Smooth muscle cell (in vitro differentiated cells): ENCODE measurements at regions not wholly inside any gene's neighbourhood (a gene's known extent, or its start where the extent isn't known, plus 50 kb on each side); places are given as distances from the start of the nearest gene placed in this dataset.

Experiments
- DNase-seq: peaks from one replicate; lab custom pipeline; 2025; ENCODE audit not compliant: unreplicated experiment; lab: John Stamatoyannopoulos, UW
- H2AFZ ChIP-seq: fragments of 200-600 bp; sonication (generic); 2 replicates; pipeline ENCODE4 v1.6.0; 2016; ENCODE audit warnings: antibody characterized with exemption, low read depth, mild to moderate bottlenecking
- H3F3A ChIP-seq: fragments of 200-600 bp; sonication (generic); 2 replicates; pipeline ENCODE4 v1.6.0; 2017; ENCODE audit warnings: antibody characterized with exemption, low read depth
- H3K27ac ChIP-seq: fragments of 200-600 bp; sonication (generic); 2 replicates; pipeline ENCODE4 v1.5.1; 2016; ENCODE audit warnings: low read depth, mild to moderate bottlenecking
- H3K27me3 ChIP-seq: fragments of 200-600 bp; sonication (generic); 2 replicates; pipeline ENCODE4 v1.6.1; 2016; ENCODE audit warnings: low read depth, mild to moderate bottlenecking
- H3K36me3 ChIP-seq: fragments of 200-600 bp; sonication (generic); 2 replicates; pipeline ENCODE4 v1.5.1; 2016; ENCODE audit warnings: low read depth
- H3K4me1 ChIP-seq: fragments of 200-600 bp; sonication (generic); 2 replicates; pipeline ENCODE4 v1.5.1; 2016; ENCODE audit warnings: low read depth
- H3K4me2 ChIP-seq: fragments of 200-600 bp; sonication (generic); 2 replicates; pipeline ENCODE4 v1.6.0; 2016; ENCODE audit warnings: mild to moderate bottlenecking
- H3K4me3 ChIP-seq: fragments of 200-600 bp; sonication (generic); 2 replicates; pipeline ENCODE4 v1.5.1; 2016; ENCODE audit warnings: mild to moderate bottlenecking
- H3K79me2 ChIP-seq: fragments of 200-600 bp; sonication (generic); 2 replicates; pipeline ENCODE4 v1.6.0; 2016; ENCODE audit warnings: low read depth, mild to moderate bottlenecking
- H3K9ac ChIP-seq: fragments of 200-600 bp; sonication (generic); 2 replicates; pipeline ENCODE4 v1.6.0; 2016; ENCODE audit warnings: low read depth
- H3K9me3 ChIP-seq: fragments of 200-600 bp; sonication (generic); replicated peaks from 2 replicates; pipeline ENCODE4 v1.5.1; 2016; ENCODE audit warnings: low read depth
- H4K20me1 ChIP-seq: fragments of 200-600 bp; sonication (generic); 2 replicates; pipeline ENCODE4 v1.6.0; 2016; ENCODE audit warnings: low read depth
- WGBS: methylation state at CpG from one replicate; pipeline ENCODE4 v1.1.7; 2016; ENCODE audit warnings: low lambda C conversion rate; 5-methylcytosine and 5-hydroxymethylcytosine counted together
- TF ChIP-seq, protein P1 (sequence below): fragments of 200-600 bp; sonication (generic); IDR thresholded peaks from 2 replicates; pipeline ENCODE4 v1.5.1; 2017; ENCODE audit warnings: borderline replicate concordance, mild to moderate bottlenecking, antibody characterized with exemption; ENCODE audit not compliant: insufficient read depth, poor library complexity, severe bottlenecking

DNA sequence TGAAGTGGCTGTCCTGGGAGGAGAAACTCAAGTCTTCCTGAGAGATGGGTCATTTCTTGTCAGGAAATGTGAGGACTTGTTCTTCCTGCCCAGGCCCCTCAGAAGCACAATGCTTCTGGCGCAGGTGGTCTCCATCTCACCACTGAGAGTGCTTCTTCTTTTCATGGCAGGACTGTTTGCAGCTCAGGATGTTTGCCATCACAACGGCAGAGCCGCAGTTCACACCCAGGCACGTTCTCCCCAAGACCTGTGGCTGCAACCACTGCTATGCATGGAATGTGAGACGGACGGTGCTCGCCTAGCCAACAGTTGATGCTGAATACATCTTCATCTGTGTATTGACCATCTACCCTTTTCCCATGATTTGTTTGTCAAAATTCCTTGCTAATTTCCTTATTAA lies 216.3 kb downstream of the GADD45G start:
- H2AFZ ChIP-seq = no peak overlapping the region
- TF ChIP-seq, protein P1, sequence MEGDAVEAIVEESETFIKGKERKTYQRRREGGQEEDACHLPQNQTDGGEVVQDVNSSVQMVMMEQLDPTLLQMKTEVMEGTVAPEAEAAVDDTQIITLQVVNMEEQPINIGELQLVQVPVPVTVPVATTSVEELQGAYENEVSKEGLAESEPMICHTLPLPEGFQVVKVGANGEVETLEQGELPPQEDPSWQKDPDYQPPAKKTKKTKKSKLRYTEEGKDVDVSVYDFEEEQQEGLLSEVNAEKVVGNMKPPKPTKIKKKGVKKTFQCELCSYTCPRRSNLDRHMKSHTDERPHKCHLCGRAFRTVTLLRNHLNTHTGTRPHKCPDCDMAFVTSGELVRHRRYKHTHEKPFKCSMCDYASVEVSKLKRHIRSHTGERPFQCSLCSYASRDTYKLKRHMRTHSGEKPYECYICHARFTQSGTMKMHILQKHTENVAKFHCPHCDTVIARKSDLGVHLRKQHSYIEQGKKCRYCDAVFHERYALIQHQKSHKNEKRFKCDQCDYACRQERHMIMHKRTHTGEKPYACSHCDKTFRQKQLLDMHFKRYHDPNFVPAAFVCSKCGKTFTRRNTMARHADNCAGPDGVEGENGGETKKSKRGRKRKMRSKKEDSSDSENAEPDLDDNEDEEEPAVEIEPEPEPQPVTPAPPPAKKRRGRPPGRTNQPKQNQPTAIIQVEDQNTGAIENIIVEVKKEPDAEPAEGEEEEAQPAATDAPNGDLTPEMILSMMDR = no peak
- no peaks in the 10 kb centered on the region for H3K79me2 ChIP-seq
- DNase-seq = no peak
- no peaks in the 10 kb centered on the region for H3K36me3 ChIP-seq
- no peak overlapping the region for H3K9ac ChIP-seq
- H3K27ac ChIP-seq = no peak overlapping the region
- no peaks in the 10 kb centered on the region for H3K9me3 ChIP-seq
- no peaks in the 10 kb centered on the region for H3K27me3 ChIP-seq
- no peak overlapping the region for H3K4me3 ChIP-seq
- H3F3A ChIP-seq = no peaks in the 10 kb centered on the region
- no peaks in the 10 kb centered on the region for H3K4me1 ChIP-seq
- H3K4me2 ChIP-seq = no peak overlapping the region
- no peaks in the 10 kb centered on the region for H4K20me1 ChIP-seq
- WGBS = 49% methylated on average over 7 of the region's 7 CpGs

DNA sequence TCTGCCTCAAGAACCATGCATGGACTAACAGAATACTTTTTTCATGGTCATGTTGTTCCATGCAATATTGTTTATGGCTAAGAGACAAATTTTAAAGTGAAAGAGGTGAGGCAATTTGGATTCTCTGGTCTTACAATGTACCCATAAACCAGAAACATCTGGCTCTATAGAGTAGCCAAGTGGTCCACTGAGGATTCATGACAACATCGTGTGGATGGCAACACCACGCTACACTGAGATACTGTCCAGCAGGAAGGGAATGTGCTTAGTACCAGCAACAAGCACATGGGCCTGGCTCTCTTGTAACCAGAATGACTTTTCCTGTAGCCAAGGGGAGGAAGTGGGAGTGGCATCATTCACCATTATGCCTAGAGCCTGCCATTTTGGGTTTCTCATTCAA lies 218.2 kb downstream of the GADD45G start:
- DNase-seq = no peak
- H3K27me3 ChIP-seq = no peaks in the 10 kb centered on the region
- H3K9me3 ChIP-seq = no peaks in the 10 kb centered on the region
- H3K27ac ChIP-seq = no peak overlapping the region
- WGBS = 96% methylated on average over 2 of the region's 2 CpGs
- H3K79me2 ChIP-seq = no peaks in the 10 kb centered on the region
- no peak overlapping the region for H3K4me3 ChIP-seq
- TF ChIP-seq, protein P1 = no peak
- H3K36me3 ChIP-seq = no peaks in the 10 kb centered on the region
- no peaks in the 10 kb centered on the region for H3K4me1 ChIP-seq
- no peak overlapping the region for H2AFZ ChIP-seq
- H3K4me2 ChIP-seq = no peak overlapping the region
- H3K9ac ChIP-seq = no peak overlapping the region
- H3F3A ChIP-seq = no peaks in the 10 kb centered on the region
- no peaks in the 10 kb centered on the region for H4K20me1 ChIP-seq

DNA sequence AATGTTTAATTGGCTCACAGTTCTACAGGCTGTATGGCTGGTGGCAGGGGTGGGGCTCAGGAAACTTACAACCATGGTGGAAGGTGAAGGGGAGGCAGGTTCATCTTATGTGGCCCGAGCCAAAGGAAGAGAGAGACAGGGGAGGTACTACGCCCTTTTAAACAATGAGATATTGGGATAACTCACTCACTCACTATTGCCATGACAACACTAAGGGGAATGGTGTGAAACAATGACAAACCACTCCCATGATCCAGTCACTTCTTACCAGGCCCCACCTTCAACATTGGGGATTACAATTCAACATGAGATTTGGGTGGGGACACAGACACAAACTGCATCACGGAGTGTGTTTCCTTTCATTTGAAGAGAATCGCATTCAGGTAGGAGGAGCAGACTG lies 220.9 kb downstream of the GADD45G start:
- H3K4me3 ChIP-seq = no peak overlapping the region
- H3F3A ChIP-seq = no peaks in the 10 kb centered on the region
- H4K20me1 ChIP-seq = no peaks in the 10 kb centered on the region
- no peaks in the 10 kb centered on the region for H3K36me3 ChIP-seq
- H3K27ac ChIP-seq = no peak overlapping the region
- no peaks in the 10 kb centered on the region for H3K27me3 ChIP-seq
- H3K9ac ChIP-seq = no peak overlapping the region
- no peak overlapping the region for H2AFZ ChIP-seq
- DNase-seq = no peak
- TF ChIP-seq, protein P1 = no peak
- H3K4me1 ChIP-seq = no peaks in the 10 kb centered on the region
- H3K4me2 ChIP-seq = no peak overlapping the region
- no peaks in the 10 kb centered on the region for H3K79me2 ChIP-seq
- H3K9me3 ChIP-seq = no peaks in the 10 kb centered on the region
- 91% methylated on average over 4 of the region's 4 CpGs for WGBS

DNA sequence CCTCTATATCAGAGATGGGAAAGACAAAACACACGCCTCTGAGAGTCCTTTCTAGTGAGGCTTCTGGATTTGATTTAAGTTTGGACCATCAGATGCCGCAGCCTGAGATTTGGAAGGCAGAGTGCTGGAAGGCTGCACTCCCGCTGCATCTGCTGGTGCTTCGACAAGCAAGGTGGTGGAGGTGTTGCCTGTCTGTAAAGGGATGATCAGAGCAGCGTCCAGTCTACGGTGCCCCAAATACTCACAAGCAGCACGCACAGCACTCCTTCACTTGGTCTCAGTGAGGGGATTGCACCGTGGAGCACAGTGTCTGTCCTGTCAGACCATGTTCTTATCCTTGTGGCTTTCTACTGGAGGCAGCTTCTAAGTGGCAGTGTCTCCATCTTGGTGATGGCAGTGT lies 221.4 kb downstream of the GADD45G start:
- no peaks in the 10 kb centered on the region for H3K9me3 ChIP-seq
- no peaks in the 10 kb centered on the region for H3K27me3 ChIP-seq
- no peaks in the 10 kb centered on the region for H3K36me3 ChIP-seq
- H3K79me2 ChIP-seq = no peaks in the 10 kb centered on the region
- no peaks in the 10 kb centered on the region for H3K4me1 ChIP-seq
- no peaks in the 10 kb centered on the region for H4K20me1 ChIP-seq
- no peak overlapping the region for H3K4me3 ChIP-seq
- no peak overlapping the region for H3K4me2 ChIP-seq
- WGBS = 96% methylated on average over 8 of the region's 8 CpGs
- H3F3A ChIP-seq = no peaks in the 10 kb centered on the region
- H2AFZ ChIP-seq = no peak overlapping the region
- no peak for DNase-seq
- no peak overlapping the region for H3K9ac ChIP-seq
- TF ChIP-seq, protein P1 = no peak
- no peak overlapping the region for H3K27ac ChIP-seq
